ENCODE measurements at regions not wholly inside any gene's neighbourhood (a gene's known extent, or its start where the extent isn't known, plus 50 kb on each side); places are given as distances from the start of the nearest gene placed in this dataset.
"Not testable (repeated sequence)": the region's sequence is repeated elsewhere in the genome, so short reads cannot be mapped to it uniquely, and the experiment has no call there.

GRCh38 chr16:86856946-86857586 lies 278.7 kb downstream of the FOXL1 start:
- intact Hi-C loops (cut with DNase I), result loop anchor here in 1 of 2 donors (10.0 kb wide), 1 partner anchor 418 kb away; no protein-coding TSS in a partner anchor
- no peak for ATAC-seq
- H3K4me3 ChIP-seq, result no peak overlapping the region

GRCh38 chr16:86857807-86858206 lies 279.5 kb downstream of the FOXL1 start:
- no peak for ATAC-seq
- WGBS, 3 donors, result 92 to 97% (median 94%) methylated on average over 2 of the region's 2 CpGs

More at GRCh38 chr16:86856946-86857586, 278.7 kb downstream of the FOXL1 start:
- no peaks in the 10 kb centered on the region for H3K9me3 ChIP-seq
- no peak for TF ChIP-seq CTCF (IDR thresholded peaks at IDR 0.05)
- WGBS, 3 donors, result 56 to 68% (median 65%) methylated on average over 15 of the region's 15 CpGs
- H3K36me3 ChIP-seq (ENCODE audit: insufficient read depth in 1 of 2, low read depth in 1 of 2), result no peaks in the 10 kb centered on the region
- H3K27me3 ChIP-seq (ENCODE audit: insufficient read depth in 3 of 3, low read length in 2 of 3), result peaks cover 0 to 18% (median 3%) of the 10 kb centered on the region in 3 donors
- DNase-seq, result no peak
- no peak overlapping the region for H3K27ac ChIP-seq
- H3K4me1 ChIP-seq, result no peaks in the 10 kb centered on the region

GRCh38 chr16:86858501-86858900 lies 280.2 kb downstream of the FOXL1 start:
- Histone ChIP-seq H3K9me3 (no peaks in the 10 kb centered on the region), H3K27ac (no peak overlapping the region), H3K36me3 (ENCODE audit: insufficient read depth in 1 of 2, low read depth in 1 of 2) (no peaks in the 10 kb centered on the region), H3K4me3 (no peak overlapping the region), H3K4me1 (no peaks in the 10 kb centered on the region), H3K27me3 (ENCODE audit: insufficient read depth in 3 of 3, low read length in 2 of 3) (peaks cover 0 to 18% (median 3%) of the 10 kb centered on the region in 3 donors)
- WGBS, 3 donors, result 39 to 43% (median 40%) methylated on average over 10 of the region's 10 CpGs
- intact Hi-C loops (cut with DNase I), result loop anchor here in 1 of 2 donors (10.0 kb wide), 1 partner anchor 416 kb away; no protein-coding TSS in a partner anchor
- DNase-seq (no peak), ATAC-seq (no peak)
- no peak for TF ChIP-seq CTCF (IDR thresholded peaks at IDR 0.05)

More at GRCh38 chr16:86857807-86858206, 279.5 kb downstream of the FOXL1 start:
- no peak overlapping the region for H3K4me3 ChIP-seq
- H3K4me1 ChIP-seq, result no peaks in the 10 kb centered on the region
- no peaks in the 10 kb centered on the region for H3K36me3 ChIP-seq (ENCODE audit: insufficient read depth in 1 of 2, low read depth in 1 of 2)
- peaks cover 0 to 18% (median 3%) of the 10 kb centered on the region in 3 donors for H3K27me3 ChIP-seq (ENCODE audit: insufficient read depth in 3 of 3, low read length in 2 of 3)
- intact Hi-C loops (cut with DNase I), result loop anchor here in 1 of 2 donors (10.0 kb wide), 1 partner anchor 417 kb away; no protein-coding TSS in a partner anchor
- no peak for TF ChIP-seq CTCF (IDR thresholded peaks at IDR 0.05)
- no peak overlapping the region for H3K27ac ChIP-seq
- no peak for DNase-seq
- H3K9me3 ChIP-seq, result no peaks in the 10 kb centered on the region

- ATAC-seq, H3K9me3 ChIP-seq: not testable (repeated sequence)
Measured at GRCh38 chr16:86861270-86861858, 283.0 kb downstream of the FOXL1 start.

GRCh38 chr16:86862595-86863280 lies 284.4 kb downstream of the FOXL1 start:
- TF ChIP-seq CTCF (IDR thresholded peaks at IDR 0.05), result no peak
- intact Hi-C loops (cut with DNase I), result no loop called here
- H3K4me1 ChIP-seq, result peaks cover 10% of the 10 kb centered on the region
- H3K36me3 ChIP-seq (ENCODE audit: insufficient read depth in 1 of 2, low read depth in 1 of 2), result no peaks in the 10 kb centered on the region
- no peak overlapping the region for H3K27ac ChIP-seq
- no peak for ATAC-seq
- peaks cover 0 to 3% (median 0%) of the 10 kb centered on the region in 3 donors for H3K27me3 ChIP-seq (ENCODE audit: insufficient read depth in 3 of 3, low read length in 2 of 3)
- no peak overlapping the region for H3K4me3 ChIP-seq
- 41 to 44% (median 41%) methylated on average over 14 of the region's 14 CpGs for WGBS, 3 donors
- DNase-seq, result no peak
- no peaks in the 10 kb centered on the region for H3K9me3 ChIP-seq

More at GRCh38 chr16:86861270-86861858, 283.0 kb downstream of the FOXL1 start:
- intact Hi-C loops (cut with DNase I); H3K4me1 ChIP-seq; H3K36me3 ChIP-seq (ENCODE audit: insufficient read depth in 1 of 2, low read depth in 1 of 2); DNase-seq; H3K27ac ChIP-seq; H3K4me3 ChIP-seq: not testable (repeated sequence)
- 96 to 97% (median 96%) methylated on average over 7 of the region's 7 CpGs for WGBS, 3 donors
- peaks cover 0 to 11% (median 3%) of the 10 kb centered on the region in 3 donors for H3K27me3 ChIP-seq (ENCODE audit: insufficient read depth in 3 of 3, low read length in 2 of 3)

Data from psoas muscle (tissue), 7 donors.